NT2/D1 (cell line): ENCODE measurements at regions not wholly inside any gene's neighbourhood (a gene's known extent, or its start where the extent isn't known, plus 50 kb on each side); places are given as distances from the start of the nearest gene placed in this dataset.

Experiments used
- YY1 ChIP-seq: IDR thresholded peaks from 2 replicates; pipeline ENCODE4 v1.6.1; 2011; ENCODE audit not compliant: insufficient read length, insufficient read depth
- ZNF274 ChIP-seq: IDR thresholded peaks from 2 replicates; pipeline ENCODE4 v1.6.1; 2011; ENCODE audit warnings: mild to moderate bottlenecking, low read depth, low read length

- TF ChIP-seq ZNF274 = no peak
- no peak for TF ChIP-seq YY1
Observed at GRCh38 chr5:167916261-167916691, 375.2 kb upstream of the WWC1 start.
